Neural crest cell (in vitro differentiated cells): ENCODE measurements at regions not wholly inside any gene's neighbourhood (a gene's known extent, or its start where the extent isn't known, plus 50 kb on each side); places are given as distances from the start of the nearest gene placed in this dataset.
"Not testable (repeated sequence)": the region's sequence is repeated elsewhere in the genome, so short reads cannot be mapped to it uniquely, and the experiment has no call there.

ENCODE experiments used
- DNase-seq: peaks from one replicate; pipeline ENCODE4 v3.0.0; 2021; ENCODE audit warnings: low read depth, mixed read lengths, low spot score
- H3K27ac Mint-ChIP-seq: one replicate; pipeline ENCODE4 v1.8.0; 2021; ENCODE audit warnings: mild to moderate bottlenecking, mixed read lengths; ENCODE audit not compliant: unreplicated experiment
- H3K27me3 Mint-ChIP-seq: 2 replicates; pipeline ENCODE4 v1.8.0; 2021; ENCODE audit warnings: low read depth, mild to moderate bottlenecking, mixed read lengths
- H3K36me3 Mint-ChIP-seq: 2 replicates; pipeline ENCODE4 v1.8.0; 2021; ENCODE audit warnings: low read depth, mild to moderate bottlenecking, mixed read lengths
- H3K4me1 Mint-ChIP-seq: 2 replicates; pipeline ENCODE4 v1.8.0; 2021; ENCODE audit warnings: mixed read lengths
- H3K4me3 Mint-ChIP-seq: one replicate; pipeline ENCODE4 v1.8.0; 2021; ENCODE audit warnings: mild to moderate bottlenecking, mixed read lengths
- H3K9me3 Mint-ChIP-seq: 2 replicates; pipeline ENCODE4 v1.8.0; 2021; ENCODE audit warnings: mixed read lengths
- CTCF ChIP-seq: fragments of 200-600 bp; sonication (generic); conservative IDR thresholded peaks from 2 replicates; pipeline ENCODE4 v1.5.0; 2021; ENCODE audit warnings: antibody characterized with exemption, mild to moderate bottlenecking

- H3K27ac Mint-ChIP-seq = peak overlapping the region; percentile 62
- peaks cover 17% of the 10 kb centered on the region for H3K36me3 Mint-ChIP-seq
- H3K27me3 Mint-ChIP-seq = no peaks in the 10 kb centered on the region
- DNase-seq = no peak
- peaks cover 15% of the 10 kb centered on the region for H3K9me3 Mint-ChIP-seq
- no peak for TF ChIP-seq CTCF
- H3K4me3 Mint-ChIP-seq = peak overlapping the region; percentile 33
- peaks cover 25% of the 10 kb centered on the region for H3K4me1 Mint-ChIP-seq
Observed at GRCh38 chr5:10102706-10103497, 146.8 kb downstream of the ATPSCKMT start.

- not testable (repeated sequence) for DNase-seq, H3K4me3 Mint-ChIP-seq, H3K27me3 Mint-ChIP-seq
- Mint-ChIP-seq H3K27ac (peak overlapping the region; percentile 62), H3K9me3 (peaks cover 15% of the 10 kb centered on the region), H3K36me3 (peaks cover 17% of the 10 kb centered on the region), H3K4me1 (peaks cover 25% of the 10 kb centered on the region)
Observed at GRCh38 chr5:10102235-10102634, 147.5 kb downstream of the ATPSCKMT start.

- Mint-ChIP-seq H3K27me3 (no peaks in the 10 kb centered on the region), H3K9me3 (peaks cover 21% of the 10 kb centered on the region)
Observed at GRCh38 chr5:10099548-10099947, 150.1 kb downstream of the ATPSCKMT start.

GRCh38 chr5:10091701-10092100, 158.0 kb downstream of the ATPSCKMT start:
- H3K27ac Mint-ChIP-seq = no peak overlapping the region
- H3K4me3 Mint-ChIP-seq = no peak overlapping the region
- H3K36me3 Mint-ChIP-seq = peaks cover 16% of the 10 kb centered on the region
- H3K4me1 Mint-ChIP-seq = no peaks in the 10 kb centered on the region
- DNase-seq = no peak
- peaks cover 23% of the 10 kb centered on the region for H3K9me3 Mint-ChIP-seq
- no peak for TF ChIP-seq CTCF
- H3K27me3 Mint-ChIP-seq = no peaks in the 10 kb centered on the region

More at GRCh38 chr5:10099548-10099947, 150.1 kb downstream of the ATPSCKMT start:
- Mint-ChIP-seq H3K4me1 (peaks cover 25% of the 10 kb centered on the region), H3K27ac (no peak overlapping the region), H3K4me3 (no peak overlapping the region), H3K36me3 (peaks cover 20% of the 10 kb centered on the region)
- no peak for DNase-seq
- TF ChIP-seq CTCF = no peak

- DNase-seq = no peak
- no peak overlapping the region for H3K27ac Mint-ChIP-seq
- peaks cover 15% of the 10 kb centered on the region for H3K9me3 Mint-ChIP-seq
- peaks cover 13% of the 10 kb centered on the region for H3K36me3 Mint-ChIP-seq
- no peaks in the 10 kb centered on the region for H3K27me3 Mint-ChIP-seq
- no peak overlapping the region for H3K4me3 Mint-ChIP-seq
- TF ChIP-seq CTCF = no peak
- H3K4me1 Mint-ChIP-seq = no peaks in the 10 kb centered on the region
Observed at GRCh38 chr5:10090074-10090473, 159.6 kb downstream of the ATPSCKMT start.

GRCh38 chr5:10085185-10085584, 164.5 kb downstream of the ATPSCKMT start:
- TF ChIP-seq CTCF = no peak
- Mint-ChIP-seq H3K27me3 (no peaks in the 10 kb centered on the region), H3K4me1 (no peaks in the 10 kb centered on the region), H3K4me3 (no peak overlapping the region), H3K9me3 (peaks cover 5% of the 10 kb centered on the region), H3K27ac (no peak overlapping the region), H3K36me3 (peaks cover 7% of the 10 kb centered on the region)
- DNase-seq = no peak
